ENCODE measurements at regions not wholly inside any gene's neighbourhood (a gene's known extent, or its start where the extent isn't known, plus 50 kb on each side); places are given as distances from the start of the nearest gene placed in this dataset.

- Histone ChIP-seq H2BK12ac (ENCODE audit: insufficient read length, low read depth, low read length) (no peak overlapping the region), H4K5ac (ENCODE audit: insufficient read length, low read depth, low read length) (no peak overlapping the region)
- WGBS (ENCODE audit: extremely low coverage, insufficient read length, low lambda C conversion rate), result no CpG with 5 or more reads among the region's 2 CpGs
Measured at GRCh38 chr9:80893190-80893589, 796.2 kb downstream of the TLE1 start.

More at GRCh38 chr9:80893190-80893589, 796.2 kb downstream of the TLE1 start:
- Histone ChIP-seq H3K79me2 (ENCODE audit: insufficient read depth, low read length) (no peaks in the 10 kb centered on the region), H3K4me1 (ENCODE audit: insufficient read depth, low read length) (no peaks in the 10 kb centered on the region), H3K14ac (ENCODE audit: insufficient read depth, low read length) (no peak overlapping the region), H2BK15ac (ENCODE audit: low read depth, low read length) (no peak overlapping the region), H3K9me3 (ENCODE audit: control insufficient read depth, low read depth, low read length) (no peaks in the 10 kb centered on the region), H2BK5ac (ENCODE audit: insufficient read length, low read length) (no peak overlapping the region), H3T11ph (ENCODE audit: low read length) (no peak overlapping the region), H4K8ac (replicated peaks; ENCODE audit: insufficient read length, low read depth, low read length) (no peak overlapping the region), H2BK120ac (ENCODE audit: low read depth, low read length, poor library complexity, severe bottlenecking) (no peak overlapping the region), H3K79me1 (ENCODE audit: insufficient read depth, low read depth, low read length, poor library complexity, severe bottlenecking) (no peaks in the 10 kb centered on the region), H4K91ac (ENCODE audit: insufficient read length, low read depth, low read length) (no peak overlapping the region), H3K56ac (ENCODE audit: insufficient read length, low read depth, low read length) (no peak overlapping the region), H2AFZ (ENCODE audit: low read length) (no peak overlapping the region), H3K4ac (ENCODE audit: low read depth, low read length) (no peak overlapping the region), H2BK20ac (ENCODE audit: low read depth, low read length, poor library complexity, severe bottlenecking) (no peak overlapping the region), H3K18ac (ENCODE audit: insufficient read length, low read depth, low read length) (no peak overlapping the region), H3K23ac (ENCODE audit: insufficient read length, low read depth, low read length) (no peak overlapping the region), H4K20me1 (ENCODE audit: control insufficient read depth, insufficient read depth, insufficient read length) (no peaks in the 10 kb centered on the region), H2AK5ac (ENCODE audit: insufficient read length, low read length) (no peak overlapping the region), H3K23me2 (ENCODE audit: insufficient read length, low read depth, low read length, poor library complexity, severe bottlenecking) (no peaks in the 10 kb centered on the region), H3K9ac (ENCODE audit: extremely low read depth, insufficient read length, low read length) (no peak overlapping the region), H3K27ac (ENCODE audit: insufficient read length, low read depth, low read length) (no peak overlapping the region), H3K4me2 (ENCODE audit: insufficient read depth, insufficient read length, low read length) (no peak overlapping the region), H3K27me3 (ENCODE audit: insufficient read depth, low read length) (no peaks in the 10 kb centered on the region)
- H3K9me3 Mint-ChIP-seq, result peaks cover 9 to 11% of the 10 kb centered on the region in 2 experiments
- H3K27ac Mint-ChIP-seq, result no peak overlapping the region
- H3K27me3 Mint-ChIP-seq (ENCODE audit: low read depth), result no peaks in the 10 kb centered on the region
- DNase-seq, result no peak
- TF ChIP-seq CTCF (conservative IDR thresholded peaks at IDR 0.05), result no peak
- H3K4me1 Mint-ChIP-seq, result no peaks in the 10 kb centered on the region
- no peak overlapping the region for H3K4me3 Mint-ChIP-seq
- peaks cover 0 to 8% (median 0%) of the 10 kb centered on the region in 3 experiments; a peak in 3 of 7 replicates for H3K36me3 Mint-ChIP-seq (ENCODE audit: insufficient read depth in 1 of 3, low read depth in 3 of 3)

Measured in H9 (cell line).